ENCODE measurements at regions not wholly inside any gene's neighbourhood (a gene's known extent, or its start where the extent isn't known, plus 50 kb on each side); places are given as distances from the start of the nearest gene placed in this dataset.

GRCh38 chr13:91214031-91214430, 133.5 kb upstream of the MIR17HG start:
- DNase-seq (ENCODE audit: low read depth, low spot score), result no peak
- ChIA-PET RAD21 (ENCODE audit: low non-redundant PET in 1 of 2, low total read pairs in 2 of 2, uncharacterized antibody in 2 of 2, unreplicated experiment in 2 of 2) (no interaction called here), POLR2A (no interaction called here), CTCF (no interaction called here)
- Histone ChIP-seq H3K36me3 (ENCODE audit: control insufficient read depth in 1 of 2, insufficient read depth in 2 of 2, low read length in 2 of 2) (no peaks in the 10 kb centered on the region), H3K4me2 (ENCODE audit: low read length) (no peak overlapping the region), H3K9me3 (ENCODE audit: control insufficient read depth in 1 of 2, insufficient read depth in 1 of 2, low read depth in 1 of 2, low read length in 2 of 2) (no peaks in the 10 kb centered on the region), H4K20me1 (ENCODE audit: insufficient read depth) (no peaks in the 10 kb centered on the region), H3K4me3 (replicated peaks in 1 of 2; ENCODE audit: low read depth in 1 of 2, low read length in 2 of 2) (no peak overlapping the region), H3K27me3 (ENCODE audit: insufficient read depth, low read length) (peaks cover 3% of the 10 kb centered on the region; the same call in 1 of the 2 replicates), H2AFZ (ENCODE audit: low read depth, low read length, poor library complexity, severe bottlenecking) (no peak overlapping the region), H3K9ac (ENCODE audit: low read length) (no peak overlapping the region), H3K79me2 (ENCODE audit: insufficient read depth, low read length) (no peaks in the 10 kb centered on the region), H3K4me1 (ENCODE audit: control insufficient read depth in 1 of 2, insufficient read depth in 2 of 2, low read length in 2 of 2) (no peaks in the 10 kb centered on the region), H3K27ac (ENCODE audit: low read depth, low read length) (no peak overlapping the region), H3K9me2 (ENCODE audit: insufficient read depth) (no peaks in the 10 kb centered on the region)
- no TSS peak for BruUV-seq (replicated peaks)
- TF ChIP-seq EGR1 (IDR thresholded peaks at IDR 0.05; ENCODE audit: low read depth) (no peak), CEBPB (IDR thresholded peaks at IDR 0.05; ENCODE audit: low read depth) (no peak), ZNF274 (IDR thresholded peaks at IDR 0.05; ENCODE audit: low read depth, low read length) (no peak), TCF7L2 (IDR thresholded peaks at IDR 0.05; ENCODE audit: borderline replicate concordance, extremely low read depth, insufficient read depth, insufficient read length) (no peak), SRF (IDR thresholded peaks at IDR 0.05; ENCODE audit: low read depth) (no peak), JUND (IDR thresholded peaks at IDR 0.05) (no peak), CBX3 (IDR thresholded peaks at IDR 0.05; ENCODE audit: low read depth) (no peak), CTCF (IDR thresholded peaks at IDR 0.05 in 2 of 3, conservative IDR thresholded peaks at IDR 0.05 in 1 of 3; ENCODE audit: borderline replicate concordance in 1 of 3, insufficient read depth in 1 of 3, low read depth in 2 of 3, low read length in 2 of 3) (no peak), SP1 (IDR thresholded peaks at IDR 0.05; ENCODE audit: low read depth) (no peak), SIN3A (IDR thresholded peaks at IDR 0.05; ENCODE audit: low read depth) (no peak), MAX (IDR thresholded peaks at IDR 0.05) (no peak), YY1 (IDR thresholded peaks at IDR 0.05; ENCODE audit: extremely low read depth, insufficient replicate concordance, low read depth, low read length) (no peak), EZH2phosphoT487 (IDR thresholded peaks at IDR 0.05; ENCODE audit: borderline replicate concordance) (no peak), EZH2 (IDR thresholded peaks at IDR 0.05) (no peak), ZFX (IDR thresholded peaks at IDR 0.05) (no peak), FOSL1 (IDR thresholded peaks at IDR 0.05; ENCODE audit: low read depth) (no peak), POLR2A (IDR thresholded peaks at IDR 0.05; ENCODE audit: borderline replicate concordance, extremely low read depth, insufficient read depth, insufficient read length) (no peak)
- TF ChIP-seq, protein P1, sequence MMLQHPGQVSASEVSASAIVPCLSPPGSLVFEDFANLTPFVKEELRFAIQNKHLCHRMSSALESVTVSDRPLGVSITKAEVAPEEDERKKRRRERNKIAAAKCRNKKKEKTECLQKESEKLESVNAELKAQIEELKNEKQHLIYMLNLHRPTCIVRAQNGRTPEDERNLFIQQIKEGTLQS (IDR thresholded peaks at IDR 0.05), result no peak
- TF ChIP-seq, protein P2, sequence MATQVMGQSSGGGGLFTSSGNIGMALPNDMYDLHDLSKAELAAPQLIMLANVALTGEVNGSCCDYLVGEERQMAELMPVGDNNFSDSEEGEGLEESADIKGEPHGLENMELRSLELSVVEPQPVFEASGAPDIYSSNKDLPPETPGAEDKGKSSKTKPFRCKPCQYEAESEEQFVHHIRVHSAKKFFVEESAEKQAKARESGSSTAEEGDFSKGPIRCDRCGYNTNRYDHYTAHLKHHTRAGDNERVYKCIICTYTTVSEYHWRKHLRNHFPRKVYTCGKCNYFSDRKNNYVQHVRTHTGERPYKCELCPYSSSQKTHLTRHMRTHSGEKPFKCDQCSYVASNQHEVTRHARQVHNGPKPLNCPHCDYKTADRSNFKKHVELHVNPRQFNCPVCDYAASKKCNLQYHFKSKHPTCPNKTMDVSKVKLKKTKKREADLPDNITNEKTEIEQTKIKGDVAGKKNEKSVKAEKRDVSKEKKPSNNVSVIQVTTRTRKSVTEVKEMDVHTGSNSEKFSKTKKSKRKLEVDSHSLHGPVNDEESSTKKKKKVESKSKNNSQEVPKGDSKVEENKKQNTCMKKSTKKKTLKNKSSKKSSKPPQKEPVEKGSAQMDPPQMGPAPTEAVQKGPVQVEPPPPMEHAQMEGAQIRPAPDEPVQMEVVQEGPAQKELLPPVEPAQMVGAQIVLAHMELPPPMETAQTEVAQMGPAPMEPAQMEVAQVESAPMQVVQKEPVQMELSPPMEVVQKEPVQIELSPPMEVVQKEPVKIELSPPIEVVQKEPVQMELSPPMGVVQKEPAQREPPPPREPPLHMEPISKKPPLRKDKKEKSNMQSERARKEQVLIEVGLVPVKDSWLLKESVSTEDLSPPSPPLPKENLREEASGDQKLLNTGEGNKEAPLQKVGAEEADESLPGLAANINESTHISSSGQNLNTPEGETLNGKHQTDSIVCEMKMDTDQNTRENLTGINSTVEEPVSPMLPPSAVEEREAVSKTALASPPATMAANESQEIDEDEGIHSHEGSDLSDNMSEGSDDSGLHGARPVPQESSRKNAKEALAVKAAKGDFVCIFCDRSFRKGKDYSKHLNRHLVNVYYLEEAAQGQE (IDR thresholded peaks at IDR 0.05; ENCODE audit: low read depth), result no peak
- TF ChIP-seq, protein P3, sequence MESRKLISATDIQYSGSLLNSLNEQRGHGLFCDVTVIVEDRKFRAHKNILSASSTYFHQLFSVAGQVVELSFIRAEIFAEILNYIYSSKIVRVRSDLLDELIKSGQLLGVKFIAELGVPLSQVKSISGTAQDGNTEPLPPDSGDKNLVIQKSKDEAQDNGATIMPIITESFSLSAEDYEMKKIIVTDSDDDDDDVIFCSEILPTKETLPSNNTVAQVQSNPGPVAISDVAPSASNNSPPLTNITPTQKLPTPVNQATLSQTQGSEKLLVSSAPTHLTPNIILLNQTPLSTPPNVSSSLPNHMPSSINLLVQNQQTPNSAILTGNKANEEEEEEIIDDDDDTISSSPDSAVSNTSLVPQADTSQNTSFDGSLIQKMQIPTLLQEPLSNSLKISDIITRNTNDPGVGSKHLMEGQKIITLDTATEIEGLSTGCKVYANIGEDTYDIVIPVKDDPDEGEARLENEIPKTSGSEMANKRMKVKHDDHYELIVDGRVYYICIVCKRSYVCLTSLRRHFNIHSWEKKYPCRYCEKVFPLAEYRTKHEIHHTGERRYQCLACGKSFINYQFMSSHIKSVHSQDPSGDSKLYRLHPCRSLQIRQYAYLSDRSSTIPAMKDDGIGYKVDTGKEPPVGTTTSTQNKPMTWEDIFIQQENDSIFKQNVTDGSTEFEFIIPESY (IDR thresholded peaks at IDR 0.05; ENCODE audit: extremely low read depth, insufficient replicate concordance, low read length), result no peak
- intact Hi-C loops (cut with micrococcal nuclease), result no loop called here
- ATAC-seq, result no peak

Measured in HCT116 (cell line).